ENCODE measurements at regions not wholly inside any gene's neighbourhood (a gene's known extent, or its start where the extent isn't known, plus 50 kb on each side); places are given as distances from the start of the nearest gene placed in this dataset.

DNA sequence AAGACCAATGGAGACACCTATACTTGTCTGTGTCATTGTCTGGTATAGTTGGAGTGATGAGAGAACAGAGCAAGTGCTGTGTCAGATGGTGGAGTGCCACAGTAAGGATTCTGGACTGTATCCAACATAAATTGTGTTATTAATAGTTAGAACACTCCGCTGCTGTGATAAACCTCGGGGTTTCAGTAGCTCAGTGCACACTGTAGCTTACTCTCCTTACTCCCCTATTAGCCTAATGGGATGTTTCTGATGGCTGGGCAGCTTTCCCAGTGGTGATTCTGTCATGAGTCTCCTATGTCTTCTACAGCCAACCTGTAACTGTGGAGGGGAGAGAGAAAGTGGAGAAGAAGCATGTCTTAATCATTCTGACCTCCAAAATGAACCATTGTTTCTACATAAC is 127.6 kb upstream of the PTCH1 start (continued):
- TF ChIP-seq EP300 (IDR thresholded peaks at IDR 0.05; ENCODE audit: borderline replicate concordance in 1 of 2, control insufficient read depth in 1 of 2, low read depth in 2 of 2, low read length in 2 of 2): no peak
- TF ChIP-seq PML (IDR thresholded peaks at IDR 0.05; ENCODE audit: low read length): no peak

DNA sequence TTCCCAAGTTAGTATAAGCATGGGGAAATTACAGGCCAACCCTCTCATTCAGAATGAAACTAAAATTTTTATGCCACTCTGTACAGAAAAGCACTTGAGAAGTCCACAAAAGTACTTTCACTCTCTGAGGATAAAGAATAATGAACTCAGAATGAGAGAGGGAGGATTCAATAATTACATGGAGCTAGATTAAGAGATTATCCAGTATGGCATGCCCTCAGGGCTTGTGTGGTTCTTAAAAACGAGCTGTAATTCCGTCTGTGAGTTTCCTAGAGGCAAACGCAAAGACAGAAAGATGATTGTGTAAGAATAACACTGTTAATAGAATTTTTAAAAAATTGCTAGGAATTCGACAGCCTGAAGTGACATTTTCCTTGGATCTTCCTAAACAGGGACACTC is 126.8 kb upstream of the PTCH1 start:
- FAIRE-seq: no peak
- H3K9ac ChIP-seq (ENCODE audit: control insufficient read depth, insufficient read depth, low read length): no peak overlapping the region

More for the DNA sequence above, 126.8 kb upstream of the PTCH1 start:
- no peak overlapping the region for H3K4me2 ChIP-seq (ENCODE audit: control insufficient read depth, insufficient read depth)
- intact Hi-C loops (cut with micrococcal nuclease; ENCODE audit: unreplicated experiment): no loop called here
- ChIA-PET RAD21 (ENCODE audit: unreplicated experiment) (no interaction called here), SMC1A (ENCODE audit: uncharacterized antibody, unreplicated experiment) (no interaction called here), CTCF (interaction anchor here (0.6 kb wide), 1 partner anchor 95 kb away, joined by 3 read pairs; no protein-coding TSS in a partner anchor), POLR2A (no interaction called here)
- H2AFZ ChIP-seq (ENCODE audit: control insufficient read depth, low read depth, low read length): no peak overlapping the region
- no peak overlapping the region for H3K27ac ChIP-seq (ENCODE audit: control insufficient read depth, insufficient read depth)
- BruUV-seq (replicated peaks): no TSS peak
- H3K79me2 ChIP-seq (ENCODE audit: control insufficient read depth, insufficient read depth, low read length): no peaks in the 10 kb centered on the region
- no peak for ATAC-seq
- no peaks in the 10 kb centered on the region; the same call in 2 of the 3 replicates for H3K9me3 ChIP-seq (replicated peaks; ENCODE audit: control insufficient read depth, insufficient read depth, low read length)
- in situ Hi-C loops (cut with MboI): no loop called here
- no peak overlapping the region for H3K4me3 ChIP-seq
- no peak for DNase-seq (ENCODE audit: low read depth, low spot score)
- no peaks in the 10 kb centered on the region for H3K4me1 ChIP-seq (ENCODE audit: control insufficient read depth, insufficient read depth, low read length)
- WGBS (ENCODE audit: insufficient coverage, insufficient replicate concordance, low lambda C conversion rate, missing lambda C conversion rate): 42% methylated on average over 4 of the region's 4 CpGs
- no peaks in the 10 kb centered on the region for H3K36me3 ChIP-seq (ENCODE audit: control insufficient read depth in 2 of 2, insufficient read depth in 2 of 2, low read length in 1 of 2)
- H3K27me3 ChIP-seq (replicated peaks in 1 of 2; ENCODE audit: control insufficient read depth in 2 of 2, insufficient read depth in 2 of 2, low read length in 1 of 2): no peaks in the 10 kb centered on the region
- TF ChIP-seq ATF7 (IDR thresholded peaks at IDR 0.05; ENCODE audit: low read depth): no peak
- no peak for TF ChIP-seq NR2F1 (conservative IDR thresholded peaks at IDR 0.05)
- TF ChIP-seq TARDBP (IDR thresholded peaks at IDR 0.05; ENCODE audit: borderline replicate concordance): no peak
- no peak for TF ChIP-seq SIX5 (IDR thresholded peaks at IDR 0.05; ENCODE audit: low read depth, low read length, severe bottlenecking)
- TF ChIP-seq, protein P1, sequence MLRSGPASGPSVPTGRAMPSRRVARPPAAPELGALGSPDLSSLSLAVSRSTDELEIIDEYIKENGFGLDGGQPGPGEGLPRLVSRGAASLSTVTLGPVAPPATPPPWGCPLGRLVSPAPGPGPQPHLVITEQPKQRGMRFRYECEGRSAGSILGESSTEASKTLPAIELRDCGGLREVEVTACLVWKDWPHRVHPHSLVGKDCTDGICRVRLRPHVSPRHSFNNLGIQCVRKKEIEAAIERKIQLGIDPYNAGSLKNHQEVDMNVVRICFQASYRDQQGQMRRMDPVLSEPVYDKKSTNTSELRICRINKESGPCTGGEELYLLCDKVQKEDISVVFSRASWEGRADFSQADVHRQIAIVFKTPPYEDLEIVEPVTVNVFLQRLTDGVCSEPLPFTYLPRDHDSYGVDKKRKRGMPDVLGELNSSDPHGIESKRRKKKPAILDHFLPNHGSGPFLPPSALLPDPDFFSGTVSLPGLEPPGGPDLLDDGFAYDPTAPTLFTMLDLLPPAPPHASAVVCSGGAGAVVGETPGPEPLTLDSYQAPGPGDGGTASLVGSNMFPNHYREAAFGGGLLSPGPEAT (IDR thresholded peaks at IDR 0.05; ENCODE audit: low read depth): no peak
- no peaks in the 10 kb centered on the region for H4K20me1 ChIP-seq (ENCODE audit: control insufficient read depth, insufficient read depth)
